Spleen (tissue), 7 donors: ENCODE measurements at regions not wholly inside any gene's neighbourhood (a gene's known extent, or its start where the extent isn't known, plus 50 kb on each side); places are given as distances from the start of the nearest gene placed in this dataset.

Source experiments
- POLR2AphosphoS5 ChIP-seq, 3 donors: sonication (generic); formaldehyde crosslinking; IDR thresholded peaks; one replicate each; pipeline ENCODE4 v1.5.1; 2017; ENCODE audit warnings: antibody characterized with exemption in 3 of 3
- TF ChIP-seq, protein P1 (sequence below), 11 experiments: fragments of 200-600 bp in 7 of 11; fragments of 450-650 bp in 4 of 11; sonication (generic) in 4 of 11; IDR thresholded peaks in 8 of 11; conservative IDR thresholded peaks in 3 of 11; 1 replicate in 7 of 11; 2 replicates in 4 of 11; pipeline versions ENCODE4 v1.4.0 to v1.8.0; 2016 to 2021; ENCODE audit warnings: antibody characterized with exemption in 11 of 11, inconsistent platforms in 4 of 11, mild to moderate bottlenecking in 1 of 11
- donor health status: DM: no; HTN: no; CAD: no; lungs with moderate emphysema.
- donor health status: DM: no; HTN: no; CAD: no.
- donor health status: DM: no; HTN: no; CAD: no.

DNA sequence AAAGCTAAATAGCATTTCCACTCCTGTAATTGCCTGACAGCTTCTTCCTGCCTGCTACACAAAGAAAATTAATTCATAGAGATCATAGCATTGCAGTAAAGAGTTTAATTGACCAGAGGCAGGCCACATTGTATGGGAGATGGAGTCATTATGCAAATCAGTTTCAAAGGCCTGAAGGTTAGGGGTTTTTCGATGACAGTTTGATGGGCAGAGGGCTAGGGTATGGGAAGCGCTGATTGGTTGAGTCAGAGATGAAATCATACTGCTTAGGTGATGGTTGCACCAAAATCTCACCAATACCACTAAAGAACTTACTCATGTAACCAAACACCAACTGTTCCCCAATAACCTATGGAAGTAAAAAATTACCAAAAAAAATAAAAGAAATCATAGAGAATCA lies 599.0 kb downstream of the NUP35 start:
- TF ChIP-seq, protein P1, sequence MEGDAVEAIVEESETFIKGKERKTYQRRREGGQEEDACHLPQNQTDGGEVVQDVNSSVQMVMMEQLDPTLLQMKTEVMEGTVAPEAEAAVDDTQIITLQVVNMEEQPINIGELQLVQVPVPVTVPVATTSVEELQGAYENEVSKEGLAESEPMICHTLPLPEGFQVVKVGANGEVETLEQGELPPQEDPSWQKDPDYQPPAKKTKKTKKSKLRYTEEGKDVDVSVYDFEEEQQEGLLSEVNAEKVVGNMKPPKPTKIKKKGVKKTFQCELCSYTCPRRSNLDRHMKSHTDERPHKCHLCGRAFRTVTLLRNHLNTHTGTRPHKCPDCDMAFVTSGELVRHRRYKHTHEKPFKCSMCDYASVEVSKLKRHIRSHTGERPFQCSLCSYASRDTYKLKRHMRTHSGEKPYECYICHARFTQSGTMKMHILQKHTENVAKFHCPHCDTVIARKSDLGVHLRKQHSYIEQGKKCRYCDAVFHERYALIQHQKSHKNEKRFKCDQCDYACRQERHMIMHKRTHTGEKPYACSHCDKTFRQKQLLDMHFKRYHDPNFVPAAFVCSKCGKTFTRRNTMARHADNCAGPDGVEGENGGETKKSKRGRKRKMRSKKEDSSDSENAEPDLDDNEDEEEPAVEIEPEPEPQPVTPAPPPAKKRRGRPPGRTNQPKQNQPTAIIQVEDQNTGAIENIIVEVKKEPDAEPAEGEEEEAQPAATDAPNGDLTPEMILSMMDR (IDR thresholded peaks at IDR 0.05 in 8 of 11, conservative IDR thresholded peaks at IDR 0.05 in 3 of 11), result no peak
- TF ChIP-seq POLR2AphosphoS5 (IDR thresholded peaks at IDR 0.05), result no peak
